DND-41 (cell line): ENCODE measurements at regions not wholly inside any gene's neighbourhood (a gene's known extent, or its start where the extent isn't known, plus 50 kb on each side); places are given as distances from the start of the nearest gene placed in this dataset.

Experiments
- ATAC-seq: fragments of 200-7000 bp; cut with Tn5 transposase; 3 replicates; pipeline ENCODE4 v1.9.1; 2021; ENCODE audit warnings: low read depth; ENCODE audit not compliant: insufficient read depth
- DNase-seq: peaks from one replicate; pipeline ENCODE4 v3.0.0-alpha.2; 2020
- H2AFZ ChIP-seq: 2 replicates; pipeline ENCODE4 v1.6.0; 2012; ENCODE audit warnings: low read depth, low read length
- H3K27ac ChIP-seq: 2 replicates; pipeline ENCODE4 v1.5.1; 2012; ENCODE audit warnings: low read length, inconsistent platforms
- H3K27me3 ChIP-seq: fragments of 200-600 bp; sonication (generic); 2 replicates; pipeline ENCODE4 v1.6.0; 2012; ENCODE audit warnings: low read length, mild to moderate bottlenecking, inconsistent platforms; ENCODE audit not compliant: insufficient read depth, poor library complexity
- H3K36me3 ChIP-seq: 2 replicates; pipeline ENCODE4 v1.5.1; 2012; ENCODE audit warnings: low read length, inconsistent platforms; ENCODE audit not compliant: insufficient read depth
- H3K4me1 ChIP-seq: 2 replicates; pipeline ENCODE4 v1.5.1; 2012; ENCODE audit warnings: mild to moderate bottlenecking, low read length; ENCODE audit not compliant: insufficient read depth
- H3K4me2 ChIP-seq: 2 replicates; pipeline ENCODE4 v1.6.0; 2012; ENCODE audit warnings: mild to moderate bottlenecking, moderate library complexity, low read length, inconsistent platforms; ENCODE audit not compliant: insufficient read depth
- H3K4me3 ChIP-seq, 2 experiments: fragments of 200-600 bp in 1 of 2; shearing (Covaris generic) in 1 of 2; 2 replicates each; pipeline ENCODE4 v1.5.1; 2012 to 2016; ENCODE audit warnings: inconsistent platforms in 2 of 2, low read length in 2 of 2, mild to moderate bottlenecking in 2 of 2, low read depth in 1 of 2, moderate library complexity in 1 of 2
- H3K79me2 ChIP-seq: 2 replicates; pipeline ENCODE4 v1.6.0; 2012; ENCODE audit warnings: low read length, inconsistent platforms; ENCODE audit not compliant: insufficient read depth
- H3K9ac ChIP-seq: 2 replicates; pipeline ENCODE4 v1.6.0; 2012; ENCODE audit warnings: low read depth, mild to moderate bottlenecking, inconsistent platforms, low read length, moderate library complexity
- H3K9me3 ChIP-seq: 2 replicates; pipeline ENCODE4 v1.5.1; 2012; ENCODE audit warnings: low read length, moderate library complexity, mild to moderate bottlenecking, inconsistent platforms; ENCODE audit not compliant: insufficient read depth, severe bottlenecking
- H4K20me1 ChIP-seq: 2 replicates; pipeline ENCODE4 v1.6.0; 2012; ENCODE audit warnings: low read length; ENCODE audit not compliant: insufficient read depth
- EZH2 ChIP-seq: IDR thresholded peaks from 3 replicates; pipeline ENCODE4 v1.6.1; 2012; ENCODE audit warnings: borderline replicate concordance, low read depth, mild to moderate bottlenecking, moderate library complexity, low read length, inconsistent platforms; ENCODE audit not compliant: severe bottlenecking
- TF ChIP-seq, protein P1 (sequence below): IDR thresholded peaks from 2 replicates; pipeline ENCODE4 v1.5.1; 2012; ENCODE audit warnings: borderline replicate concordance, low read length, moderate library complexity, mild to moderate bottlenecking; ENCODE audit not compliant: poor library complexity, severe bottlenecking; ENCODE audit errors: extremely low read depth

DNA sequence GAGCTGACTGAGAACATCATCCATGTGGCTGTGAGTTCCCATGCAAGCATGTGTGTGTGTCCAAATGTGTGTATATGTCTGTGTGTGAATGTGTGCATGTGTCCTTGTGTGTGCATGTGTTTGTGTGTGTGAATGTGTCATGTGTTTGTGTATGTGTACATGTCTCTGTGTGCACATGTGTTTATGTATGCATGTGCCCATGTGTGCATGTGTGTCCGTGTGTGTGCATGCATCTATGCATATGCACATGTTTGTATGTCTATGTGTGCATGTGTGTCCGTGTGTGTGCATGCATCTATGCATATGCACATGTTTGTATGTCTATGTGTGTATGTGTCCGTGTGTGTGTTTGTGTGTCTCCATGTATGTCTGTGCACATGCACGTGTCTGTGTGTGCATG lies 99.7 kb downstream of the LBH start:
- Histone ChIP-seq H3K79me2 (no peaks in the 10 kb centered on the region), H3K9me3 (no peaks in the 10 kb centered on the region), H3K36me3 (no peaks in the 10 kb centered on the region), H3K4me2 (no peak overlapping the region), H3K4me3 (no peak overlapping the region), H3K4me1 (peaks cover 17% of the 10 kb centered on the region), H3K27me3 (no peaks in the 10 kb centered on the region), H4K20me1 (no peaks in the 10 kb centered on the region), H3K9ac (no peak overlapping the region), H2AFZ (no peak overlapping the region), H3K27ac (no peak overlapping the region)
- TF ChIP-seq, protein P1, sequence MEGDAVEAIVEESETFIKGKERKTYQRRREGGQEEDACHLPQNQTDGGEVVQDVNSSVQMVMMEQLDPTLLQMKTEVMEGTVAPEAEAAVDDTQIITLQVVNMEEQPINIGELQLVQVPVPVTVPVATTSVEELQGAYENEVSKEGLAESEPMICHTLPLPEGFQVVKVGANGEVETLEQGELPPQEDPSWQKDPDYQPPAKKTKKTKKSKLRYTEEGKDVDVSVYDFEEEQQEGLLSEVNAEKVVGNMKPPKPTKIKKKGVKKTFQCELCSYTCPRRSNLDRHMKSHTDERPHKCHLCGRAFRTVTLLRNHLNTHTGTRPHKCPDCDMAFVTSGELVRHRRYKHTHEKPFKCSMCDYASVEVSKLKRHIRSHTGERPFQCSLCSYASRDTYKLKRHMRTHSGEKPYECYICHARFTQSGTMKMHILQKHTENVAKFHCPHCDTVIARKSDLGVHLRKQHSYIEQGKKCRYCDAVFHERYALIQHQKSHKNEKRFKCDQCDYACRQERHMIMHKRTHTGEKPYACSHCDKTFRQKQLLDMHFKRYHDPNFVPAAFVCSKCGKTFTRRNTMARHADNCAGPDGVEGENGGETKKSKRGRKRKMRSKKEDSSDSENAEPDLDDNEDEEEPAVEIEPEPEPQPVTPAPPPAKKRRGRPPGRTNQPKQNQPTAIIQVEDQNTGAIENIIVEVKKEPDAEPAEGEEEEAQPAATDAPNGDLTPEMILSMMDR, result no peak
- no peak for TF ChIP-seq EZH2
- ATAC-seq (no peak), DNase-seq (no peak)

DNA sequence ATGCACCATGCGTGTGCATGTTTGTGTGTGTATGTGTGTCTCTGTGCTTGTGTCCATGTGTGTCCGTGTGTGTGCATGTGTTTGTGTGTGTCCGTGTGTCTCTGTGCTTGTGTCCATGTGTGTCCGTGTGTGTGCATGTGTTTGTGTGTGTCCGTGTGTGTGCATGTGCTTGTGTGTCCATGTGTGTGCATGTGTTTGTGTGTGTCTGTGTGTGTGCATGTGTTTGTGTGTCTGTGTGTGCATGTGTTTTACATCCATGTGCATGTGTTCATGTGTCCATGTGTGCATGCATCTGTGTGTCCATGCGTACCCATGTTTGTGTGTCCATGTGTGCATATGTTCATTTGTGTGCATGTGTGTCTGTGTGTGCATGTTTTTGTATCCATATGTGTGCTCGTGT lies 100.5 kb downstream of the LBH start:
- Histone ChIP-seq H3K4me1 (peaks cover 26% of the 10 kb centered on the region), H3K9ac (no peak overlapping the region), H3K4me3 (no peak overlapping the region), H3K27ac (no peak overlapping the region), H2AFZ (no peak overlapping the region), H3K4me2 (no peak overlapping the region), H3K79me2 (no peaks in the 10 kb centered on the region), H3K36me3 (no peaks in the 10 kb centered on the region), H3K9me3 (no peaks in the 10 kb centered on the region), H3K27me3 (no peaks in the 10 kb centered on the region), H4K20me1 (no peaks in the 10 kb centered on the region)
- DNase-seq (no peak), ATAC-seq (no peak)
- TF ChIP-seq EZH2, result no peak
- TF ChIP-seq, protein P1, result no peak

DNA sequence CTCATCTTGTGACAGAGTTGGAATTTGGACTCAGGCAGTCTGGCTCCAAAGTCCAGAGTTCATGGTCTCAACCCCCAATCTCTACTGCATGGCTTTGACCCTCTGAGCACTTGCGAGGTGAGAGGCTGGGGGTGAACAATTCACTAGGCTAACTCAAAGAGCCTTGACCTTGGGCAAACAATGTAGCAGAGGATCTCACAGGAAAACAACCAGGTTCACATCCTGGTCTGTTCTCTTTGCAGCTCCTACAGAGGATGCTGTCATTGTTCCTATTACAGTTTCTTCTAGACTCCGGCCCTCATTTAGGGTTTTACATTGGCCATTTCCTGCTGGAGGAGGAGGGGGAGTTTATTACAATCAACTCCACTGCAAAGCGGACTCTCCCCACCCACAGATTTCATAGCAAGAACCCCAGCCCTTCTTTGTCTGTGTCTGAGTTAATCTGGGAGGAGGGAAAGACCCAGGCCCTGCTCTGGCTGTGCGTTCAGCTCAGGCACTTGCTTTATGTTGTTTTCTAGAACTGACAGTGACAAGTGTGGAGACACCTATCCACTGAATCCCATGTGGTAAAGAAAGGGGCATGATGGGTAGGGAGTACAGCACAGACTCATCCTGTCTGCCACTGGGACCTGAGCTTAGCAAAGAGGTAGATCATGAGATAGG lies 101.6 kb downstream of the LBH start:
- DNase-seq (no peak), ATAC-seq (no peak)
- Histone ChIP-seq H3K9me3 (no peaks in the 10 kb centered on the region), H3K79me2 (no peaks in the 10 kb centered on the region), H3K4me2 (no peak overlapping the region), H2AFZ (no peak overlapping the region), H3K27me3 (no peaks in the 10 kb centered on the region), H3K27ac (no peak overlapping the region), H3K36me3 (no peaks in the 10 kb centered on the region), H3K4me1 (peaks cover 36% of the 10 kb centered on the region), H4K20me1 (no peaks in the 10 kb centered on the region), H3K9ac (no peak overlapping the region), H3K4me3 (no peak overlapping the region)
- no peak for TF ChIP-seq EZH2
- TF ChIP-seq, protein P1, result no peak
